ENCODE measurements at regions not wholly inside any gene's neighbourhood (a gene's known extent, or its start where the extent isn't known, plus 50 kb on each side); places are given as distances from the start of the nearest gene placed in this dataset.
"Not testable (repeated sequence)": the region's sequence is repeated elsewhere in the genome, so short reads cannot be mapped to it uniquely, and the experiment has no call there.

DNA sequence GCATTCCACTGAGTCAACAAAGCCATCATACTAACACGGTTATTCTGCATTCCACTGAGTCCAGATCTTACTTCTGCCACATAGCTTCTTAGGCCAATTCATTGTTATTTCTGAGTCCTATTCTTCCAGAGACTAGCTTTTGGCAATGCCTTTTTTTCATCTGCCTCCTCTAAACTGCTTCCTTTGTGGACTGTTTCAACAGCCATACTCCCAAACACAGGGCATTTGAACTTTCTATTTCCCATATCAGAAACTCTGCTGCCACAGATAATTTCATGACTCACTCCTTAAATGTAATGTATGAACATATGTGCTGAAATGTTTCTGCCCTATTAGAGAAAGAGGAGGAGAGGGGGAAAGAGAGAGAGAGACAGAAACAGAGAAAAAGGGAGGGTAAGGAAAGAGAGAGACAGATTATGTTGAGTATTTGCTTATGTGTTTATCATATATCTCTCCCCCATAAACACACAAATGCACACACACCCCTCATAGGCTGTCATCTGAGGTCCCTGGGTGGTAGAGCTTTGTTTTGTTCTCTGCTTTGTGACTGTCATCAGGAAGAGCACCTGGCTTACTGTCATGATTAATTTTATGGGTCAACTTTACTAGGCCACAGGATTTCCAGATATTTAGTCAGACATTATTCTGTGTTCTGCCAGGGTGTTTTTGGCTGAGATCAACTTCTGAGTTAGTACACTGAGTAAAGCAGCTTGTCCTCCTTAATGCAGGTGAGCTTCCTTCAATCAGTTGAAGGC is 308.0 kb upstream of the KCND2 start:
- Histone ChIP-seq H3K27me3 (ENCODE audit: low read length) (no peaks in the 10 kb centered on the region), H2AFZ (ENCODE audit: low read depth, low read length, severe bottlenecking) (no peak overlapping the region), H3K9me3 (ENCODE audit: insufficient read depth, low read length) (no peaks in the 10 kb centered on the region), H3K4me2 (ENCODE audit: low read depth, low read length, poor library complexity, severe bottlenecking) (no peak overlapping the region), H3K79me2 (ENCODE audit: insufficient read depth, low read length) (no peaks in the 10 kb centered on the region), H3K9me2 (replicated peaks; ENCODE audit: insufficient read depth, low read length) (no peaks in the 10 kb centered on the region), H4K20me1 (ENCODE audit: low read depth, low read length) (no peaks in the 10 kb centered on the region), H3K4me3 (ENCODE audit: insufficient read depth, low read length, poor library complexity, severe bottlenecking) (no peak overlapping the region), H3K36me3 (ENCODE audit: low read length) (no peaks in the 10 kb centered on the region), H3F3A (ENCODE audit: insufficient read depth) (no peaks in the 10 kb centered on the region), H3K9ac (ENCODE audit: low read length) (no peak overlapping the region), H3K27ac (ENCODE audit: low read depth, low read length) (no peak overlapping the region)
- TF ChIP-seq EZH2phosphoT487 (conservative IDR thresholded peaks at IDR 0.05; ENCODE audit: low read length): no peak
- TF ChIP-seq, protein P1, sequence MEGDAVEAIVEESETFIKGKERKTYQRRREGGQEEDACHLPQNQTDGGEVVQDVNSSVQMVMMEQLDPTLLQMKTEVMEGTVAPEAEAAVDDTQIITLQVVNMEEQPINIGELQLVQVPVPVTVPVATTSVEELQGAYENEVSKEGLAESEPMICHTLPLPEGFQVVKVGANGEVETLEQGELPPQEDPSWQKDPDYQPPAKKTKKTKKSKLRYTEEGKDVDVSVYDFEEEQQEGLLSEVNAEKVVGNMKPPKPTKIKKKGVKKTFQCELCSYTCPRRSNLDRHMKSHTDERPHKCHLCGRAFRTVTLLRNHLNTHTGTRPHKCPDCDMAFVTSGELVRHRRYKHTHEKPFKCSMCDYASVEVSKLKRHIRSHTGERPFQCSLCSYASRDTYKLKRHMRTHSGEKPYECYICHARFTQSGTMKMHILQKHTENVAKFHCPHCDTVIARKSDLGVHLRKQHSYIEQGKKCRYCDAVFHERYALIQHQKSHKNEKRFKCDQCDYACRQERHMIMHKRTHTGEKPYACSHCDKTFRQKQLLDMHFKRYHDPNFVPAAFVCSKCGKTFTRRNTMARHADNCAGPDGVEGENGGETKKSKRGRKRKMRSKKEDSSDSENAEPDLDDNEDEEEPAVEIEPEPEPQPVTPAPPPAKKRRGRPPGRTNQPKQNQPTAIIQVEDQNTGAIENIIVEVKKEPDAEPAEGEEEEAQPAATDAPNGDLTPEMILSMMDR (IDR thresholded peaks at IDR 0.05; ENCODE audit: insufficient read depth, low read length, poor library complexity, severe bottlenecking): no peak

DNA sequence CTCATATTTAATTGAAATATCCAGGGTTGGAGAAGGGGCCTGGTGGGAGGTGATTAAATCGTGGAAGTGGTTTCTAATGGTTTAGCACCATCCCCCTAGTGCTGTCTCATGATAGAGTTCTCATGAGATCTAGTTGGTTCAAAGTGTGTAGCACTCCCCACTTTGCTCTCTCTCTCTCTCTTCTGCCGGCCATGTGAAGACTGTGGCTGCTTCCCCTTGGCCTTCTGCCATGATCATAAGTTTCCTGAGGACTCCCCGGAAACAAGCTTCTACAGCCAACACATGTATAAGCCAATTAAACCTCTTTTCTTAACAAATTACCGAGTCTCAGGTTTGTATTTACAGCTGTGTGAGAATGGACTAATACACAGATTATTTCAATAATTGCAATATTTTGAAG is 305.8 kb upstream of the KCND2 start:
- H3K9ac ChIP-seq (ENCODE audit: low read length): no peak overlapping the region
- no peak overlapping the region for H3K27ac ChIP-seq (ENCODE audit: low read depth, low read length)
- H3K27me3 ChIP-seq (ENCODE audit: low read length): no peaks in the 10 kb centered on the region
- no peak overlapping the region for H3K4me2 ChIP-seq (ENCODE audit: low read depth, low read length, poor library complexity, severe bottlenecking)
- no peak overlapping the region for H3K4me3 ChIP-seq (ENCODE audit: insufficient read depth, low read length, poor library complexity, severe bottlenecking)
- H3F3A ChIP-seq (ENCODE audit: insufficient read depth): no peaks in the 10 kb centered on the region
- no peaks in the 10 kb centered on the region for H4K20me1 ChIP-seq (ENCODE audit: low read depth, low read length)
- no peak overlapping the region for H2AFZ ChIP-seq (ENCODE audit: low read depth, low read length, severe bottlenecking)
- H3K9me2 ChIP-seq (replicated peaks; ENCODE audit: insufficient read depth, low read length): no peaks in the 10 kb centered on the region
- no peaks in the 10 kb centered on the region for H3K9me3 ChIP-seq (ENCODE audit: insufficient read depth, low read length)
- H3K79me2 ChIP-seq (ENCODE audit: insufficient read depth, low read length): no peaks in the 10 kb centered on the region
- H3K36me3 ChIP-seq (ENCODE audit: low read length): no peaks in the 10 kb centered on the region
- TF ChIP-seq EZH2phosphoT487 (conservative IDR thresholded peaks at IDR 0.05; ENCODE audit: low read length): no peak
- TF ChIP-seq, protein P1 (IDR thresholded peaks at IDR 0.05; ENCODE audit: insufficient read depth, low read length, poor library complexity, severe bottlenecking): no peak

DNA sequence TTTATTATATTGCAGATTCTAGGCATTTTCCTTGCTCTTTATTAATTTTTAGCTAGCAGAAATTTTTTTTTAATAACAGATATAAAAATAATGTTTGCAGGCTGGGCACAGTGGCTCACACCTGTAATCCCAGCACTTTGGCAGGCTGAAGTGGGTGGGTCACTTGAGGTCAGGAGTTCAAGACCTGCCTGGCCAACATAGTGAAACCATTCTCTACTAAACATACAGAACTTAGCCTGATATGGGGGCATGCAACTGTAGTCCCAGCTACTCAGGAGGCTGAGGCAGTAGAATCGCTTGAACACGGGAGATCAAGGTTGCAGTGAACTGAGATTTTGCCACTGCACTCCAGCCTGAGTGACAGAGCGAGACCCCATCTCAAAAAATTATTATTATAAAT is 304.6 kb upstream of the KCND2 start:
- not testable (repeated sequence) for H3K9me3 ChIP-seq (ENCODE audit: insufficient read depth, low read length); H3F3A ChIP-seq (ENCODE audit: insufficient read depth); H3K9me2 ChIP-seq (replicated peaks; ENCODE audit: insufficient read depth, low read length); H3K9ac ChIP-seq (ENCODE audit: low read length); H3K27ac ChIP-seq (ENCODE audit: low read depth, low read length); H3K27me3 ChIP-seq (ENCODE audit: low read length); H3K4me3 ChIP-seq (ENCODE audit: insufficient read depth, low read length, poor library complexity, severe bottlenecking); H3K79me2 ChIP-seq (ENCODE audit: insufficient read depth, low read length); H2AFZ ChIP-seq (ENCODE audit: low read depth, low read length, severe bottlenecking); H3K4me2 ChIP-seq (ENCODE audit: low read depth, low read length, poor library complexity, severe bottlenecking); H4K20me1 ChIP-seq (ENCODE audit: low read depth, low read length); H3K36me3 ChIP-seq (ENCODE audit: low read length)

DNA sequence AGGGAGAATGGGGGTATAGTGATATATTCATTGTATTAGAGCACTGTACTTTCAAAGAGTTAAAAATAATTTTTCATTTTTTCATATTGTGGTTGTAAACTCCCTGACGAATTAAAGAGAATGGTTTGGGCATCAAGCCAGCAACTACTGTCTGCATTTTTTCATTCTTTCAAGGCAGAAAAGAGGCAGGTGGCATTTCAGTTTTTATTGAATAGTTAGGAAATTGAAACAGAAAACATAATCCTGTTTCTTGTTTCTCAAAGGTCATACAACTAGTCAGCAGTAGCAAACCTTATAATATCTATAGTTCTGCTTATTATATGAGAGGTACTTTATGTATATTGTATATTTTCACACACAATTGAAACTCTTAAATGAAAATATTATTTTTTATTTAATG is 303.9 kb upstream of the KCND2 start:
- no peaks in the 10 kb centered on the region for H3K9me2 ChIP-seq (replicated peaks; ENCODE audit: insufficient read depth, low read length)
- TF ChIP-seq, protein P1 (IDR thresholded peaks at IDR 0.05; ENCODE audit: insufficient read depth, low read length, poor library complexity, severe bottlenecking): no peak
- no peak for TF ChIP-seq EZH2phosphoT487 (conservative IDR thresholded peaks at IDR 0.05; ENCODE audit: low read length)
- H3K9ac ChIP-seq (ENCODE audit: low read length): no peak overlapping the region
- H2AFZ ChIP-seq (ENCODE audit: low read depth, low read length, severe bottlenecking): no peak overlapping the region
- H3K9me3 ChIP-seq (ENCODE audit: insufficient read depth, low read length): no peaks in the 10 kb centered on the region
- no peak overlapping the region for H3K27ac ChIP-seq (ENCODE audit: low read depth, low read length)
- no peaks in the 10 kb centered on the region for H3K36me3 ChIP-seq (ENCODE audit: low read length)
- H3F3A ChIP-seq (ENCODE audit: insufficient read depth): no peaks in the 10 kb centered on the region
- no peaks in the 10 kb centered on the region for H4K20me1 ChIP-seq (ENCODE audit: low read depth, low read length)
- H3K4me3 ChIP-seq (ENCODE audit: insufficient read depth, low read length, poor library complexity, severe bottlenecking): no peak overlapping the region
- H3K79me2 ChIP-seq (ENCODE audit: insufficient read depth, low read length): no peaks in the 10 kb centered on the region
- H3K27me3 ChIP-seq (ENCODE audit: low read length): no peaks in the 10 kb centered on the region
- no peak overlapping the region for H3K4me2 ChIP-seq (ENCODE audit: low read depth, low read length, poor library complexity, severe bottlenecking)
